ES-I3 (cell line): ENCODE measurements at regions not wholly inside any gene's neighbourhood (a gene's known extent, or its start where the extent isn't known, plus 50 kb on each side); places are given as distances from the start of the nearest gene placed in this dataset.
"Not testable (repeated sequence)": the region's sequence is repeated elsewhere in the genome, so short reads cannot be mapped to it uniquely, and the experiment has no call there.

Experiments used
- H3K36me3 ChIP-seq: 2 replicates; pipeline ENCODE4 v1.6.1; 2013; ENCODE audit warnings: mild to moderate bottlenecking, low read length, control low read depth, moderate library complexity; ENCODE audit not compliant: insufficient read depth
- H3K4me1 ChIP-seq: 2 replicates; pipeline ENCODE4 v1.6.1; 2013; ENCODE audit warnings: mild to moderate bottlenecking, control low read depth, low read length; ENCODE audit not compliant: insufficient read depth
- H3K9ac ChIP-seq: 2 replicates; pipeline ENCODE4 v1.6.1; 2013; ENCODE audit warnings: low read depth, mild to moderate bottlenecking, low read length, moderate library complexity
- H3K9me3 ChIP-seq: 2 replicates; pipeline ENCODE4 v1.6.1; 2013; ENCODE audit warnings: mild to moderate bottlenecking, low read length, moderate library complexity; ENCODE audit not compliant: control insufficient read depth, insufficient read depth

DNA sequence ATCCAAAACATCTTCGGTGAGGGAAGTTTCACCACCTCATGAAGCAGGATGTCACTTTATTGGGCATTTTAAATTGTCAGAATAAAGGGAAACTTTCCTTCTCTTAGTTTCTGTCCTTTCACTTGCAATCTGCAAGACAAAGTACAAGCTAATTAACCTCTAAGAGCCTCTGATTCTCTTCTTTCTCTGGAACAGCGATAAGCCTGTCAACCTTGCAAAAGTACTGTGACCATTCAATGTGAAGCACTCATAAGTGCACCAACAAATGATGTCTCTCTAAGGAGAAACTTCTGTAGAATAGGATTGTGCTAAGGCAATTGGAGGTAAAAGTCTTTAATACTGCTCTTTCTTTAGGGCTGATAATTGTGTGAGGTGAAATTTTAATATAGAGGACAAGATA, 1622.3 kb downstream of the CDH8 start:
- no peaks in the 10 kb centered on the region for H3K36me3 ChIP-seq
- no peaks in the 10 kb centered on the region; the same call in 1 of the 2 replicates for H3K9me3 ChIP-seq
- no peak overlapping the region for H3K9ac ChIP-seq
- H3K4me1 ChIP-seq, result peaks cover 4% of the 10 kb centered on the region; the same call in 1 of the 2 replicates

GRCh38 chr16:60407606-60408005, 1628.6 kb downstream of the CDH8 start:
- H3K9ac ChIP-seq, result no peak overlapping the region
- H3K4me1 ChIP-seq, result no peaks in the 10 kb centered on the region
- no peaks in the 10 kb centered on the region for H3K9me3 ChIP-seq
- H3K36me3 ChIP-seq, result no peaks in the 10 kb centered on the region

DNA sequence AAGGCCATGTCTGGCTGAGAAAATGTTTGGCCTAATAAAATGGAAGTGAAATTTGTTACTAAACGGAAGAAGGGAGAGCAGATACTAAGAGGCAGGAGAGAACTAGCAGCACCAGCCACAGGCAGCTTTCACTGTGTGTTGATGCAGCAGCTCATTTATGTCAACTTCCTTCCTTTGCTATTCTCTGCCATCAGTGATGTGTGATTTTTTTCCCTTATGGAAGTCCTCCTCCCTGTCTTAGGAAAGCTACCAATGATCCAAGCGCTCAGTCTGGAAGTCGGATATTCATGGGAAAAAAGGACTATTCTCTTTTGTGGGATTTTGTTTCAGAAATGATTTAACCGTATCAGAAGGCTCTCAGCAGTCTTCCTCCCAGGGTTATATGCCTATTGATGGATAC, 1629.2 kb downstream of the CDH8 start:
- Histone ChIP-seq H3K9ac (no peak overlapping the region), H3K4me1 (no peaks in the 10 kb centered on the region), H3K9me3 (no peaks in the 10 kb centered on the region), H3K36me3 (no peaks in the 10 kb centered on the region)

DNA sequence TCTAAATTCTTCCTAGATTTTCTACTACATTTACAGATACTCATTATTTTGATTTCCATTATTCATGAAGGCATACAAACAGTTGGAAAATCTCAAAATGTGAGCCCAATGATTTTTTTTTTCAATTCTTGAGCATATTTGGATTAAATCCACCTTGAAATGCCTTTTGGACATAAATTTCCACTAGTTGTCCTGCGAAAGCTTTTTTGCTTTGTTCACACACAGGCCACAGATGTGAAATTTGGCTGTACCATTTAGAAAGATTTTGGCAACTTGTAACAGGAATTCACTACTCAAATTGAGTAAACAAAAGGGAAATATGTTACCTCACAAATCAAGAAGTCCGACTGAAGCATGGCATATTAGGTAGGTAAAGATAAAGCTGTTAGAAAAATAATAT, 1631.0 kb downstream of the CDH8 start:
- Histone ChIP-seq H3K9ac (no peak overlapping the region), H3K36me3 (no peaks in the 10 kb centered on the region), H3K9me3 (no peaks in the 10 kb centered on the region), H3K4me1 (no peaks in the 10 kb centered on the region)

DNA sequence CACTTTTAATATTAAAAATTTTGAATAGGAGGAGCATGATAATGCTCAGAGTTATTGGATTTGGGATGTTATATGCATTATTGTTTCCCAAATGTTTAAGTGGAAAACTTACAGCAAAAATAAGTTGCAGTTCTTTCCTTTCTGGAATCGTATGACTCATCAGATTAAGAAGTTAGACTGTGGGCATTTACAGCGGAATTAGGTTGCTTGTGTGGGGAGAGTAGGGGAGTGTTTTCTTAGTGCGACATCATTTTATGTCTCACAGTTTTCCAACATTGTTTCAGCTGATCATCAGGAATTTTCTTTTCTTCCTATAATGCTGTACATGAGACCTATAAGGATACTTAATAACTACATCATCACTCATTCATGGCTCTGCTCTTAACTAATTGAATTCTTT, 1631.8 kb downstream of the CDH8 start:
- H3K9me3 ChIP-seq, result no peaks in the 10 kb centered on the region
- H3K4me1 ChIP-seq, result no peaks in the 10 kb centered on the region
- no peaks in the 10 kb centered on the region for H3K36me3 ChIP-seq
- H3K9ac ChIP-seq, result no peak overlapping the region

DNA sequence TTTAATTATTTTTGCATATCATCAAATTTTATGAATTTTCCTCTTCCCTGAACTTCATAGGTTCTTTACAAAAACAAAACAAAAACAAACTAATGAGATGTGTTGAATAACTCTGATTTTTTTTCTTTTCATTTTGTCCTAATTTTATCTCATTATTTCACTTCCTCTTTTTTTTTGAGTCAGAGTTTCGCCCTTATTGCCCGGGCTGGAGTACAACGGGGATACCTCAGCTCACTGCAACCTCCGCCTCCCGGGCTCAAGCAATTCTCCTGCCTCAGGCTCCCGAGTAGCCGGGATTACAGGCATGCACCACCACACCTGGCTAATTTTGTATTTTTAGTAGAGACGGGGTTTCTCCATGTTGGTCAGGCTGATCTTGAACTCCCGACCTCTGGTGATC, 1633.3 kb downstream of the CDH8 start:
- H3K36me3 ChIP-seq, H3K4me1 ChIP-seq, H3K9me3 ChIP-seq, H3K9ac ChIP-seq: not testable (repeated sequence)

- Histone ChIP-seq H3K36me3 (no peaks in the 10 kb centered on the region), H3K9me3 (no peaks in the 10 kb centered on the region), H3K9ac (no peak overlapping the region), H3K4me1 (no peaks in the 10 kb centered on the region)
Observed at GRCh38 chr16:60392380-60392779, 1643.9 kb downstream of the CDH8 start.

- peaks cover 4% of the 10 kb centered on the region; the same call in 1 of the 2 replicates for H3K36me3 ChIP-seq
- peaks cover 6% of the 10 kb centered on the region; the same call in 1 of the 2 replicates for H3K4me1 ChIP-seq
- H3K9ac ChIP-seq, result no peak overlapping the region
- H3K9me3 ChIP-seq, result no peaks in the 10 kb centered on the region
Observed at GRCh38 chr16:60371591-60371990, 1637.5 kb upstream of the GOT2 start.

DNA sequence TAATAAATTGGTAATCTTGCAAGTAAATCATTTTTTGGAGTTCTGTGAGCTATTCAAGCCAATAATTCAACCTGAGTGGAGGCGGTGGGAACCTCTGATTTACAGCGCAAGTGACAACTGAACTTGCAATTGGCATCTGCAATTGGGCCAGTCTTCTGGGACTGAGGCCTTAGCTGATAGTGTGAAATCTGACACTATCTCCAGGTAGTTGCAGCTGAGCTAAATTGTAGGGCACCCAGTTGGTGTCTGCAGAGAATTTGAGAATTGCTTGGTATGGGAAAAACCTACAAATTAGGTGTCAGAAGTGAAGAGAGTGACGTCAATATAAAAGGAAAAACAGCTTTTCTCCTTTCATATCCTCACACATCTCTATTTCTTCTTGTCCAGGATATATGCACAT, 1633.6 kb upstream of the GOT2 start:
- Histone ChIP-seq H3K36me3 (peaks cover 4% of the 10 kb centered on the region; the same call in 1 of the 2 replicates), H3K4me1 (peaks cover 6% of the 10 kb centered on the region; the same call in 1 of the 2 replicates), H3K9me3 (no peaks in the 10 kb centered on the region), H3K9ac (no peak overlapping the region)

DNA sequence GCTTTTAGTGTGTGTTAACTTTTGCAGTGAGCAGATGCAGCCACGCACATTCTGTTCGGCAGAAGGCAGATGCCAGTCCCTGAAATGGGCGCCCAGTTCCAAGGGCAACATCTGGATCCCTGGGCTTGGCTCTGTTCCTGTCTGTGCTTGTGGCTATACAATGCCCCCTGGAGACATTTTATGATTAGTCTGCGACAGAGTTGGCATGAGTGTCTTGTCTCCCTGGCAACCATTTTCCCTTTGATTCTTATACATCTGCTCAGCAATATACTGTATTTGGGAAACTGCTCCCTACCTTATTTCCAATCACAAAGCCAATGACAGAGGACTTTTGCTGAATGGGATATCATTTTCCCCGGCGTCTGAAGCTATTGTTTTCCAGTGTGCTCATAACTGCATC, 1629.5 kb upstream of the GOT2 start:
- Histone ChIP-seq H3K36me3 (no peaks in the 10 kb centered on the region), H3K9me3 (no peaks in the 10 kb centered on the region), H3K4me1 (no peaks in the 10 kb centered on the region), H3K9ac (no peak overlapping the region)

DNA sequence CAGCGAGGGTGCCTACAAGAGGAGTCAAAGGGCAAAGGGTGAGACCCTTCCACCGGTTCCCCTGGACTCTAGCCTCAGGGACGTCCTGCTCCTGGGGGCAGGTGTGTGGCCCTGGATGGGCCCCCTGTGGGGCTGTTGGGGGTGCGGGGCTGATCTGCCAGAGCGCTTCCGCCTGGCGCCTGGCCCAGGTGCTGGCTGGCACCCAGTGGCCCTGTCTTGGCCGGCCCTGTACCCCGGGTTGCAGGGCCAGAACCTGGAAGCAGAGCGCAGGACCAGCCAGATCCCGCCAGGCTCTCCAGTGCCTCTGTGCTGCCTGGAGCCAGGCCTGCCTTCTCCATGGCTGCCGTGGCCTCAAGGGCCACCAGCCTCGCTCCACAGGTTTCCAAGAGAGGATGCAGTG, 1625.8 kb upstream of the GOT2 start:
- not testable (repeated sequence) for H3K9me3 ChIP-seq, H3K4me1 ChIP-seq, H3K9ac ChIP-seq, H3K36me3 ChIP-seq

- not testable (repeated sequence) for H3K9ac ChIP-seq, H3K4me1 ChIP-seq, H3K9me3 ChIP-seq, H3K36me3 ChIP-seq
Observed at GRCh38 chr16:60359412-60359811, 1625.3 kb upstream of the GOT2 start.

DNA sequence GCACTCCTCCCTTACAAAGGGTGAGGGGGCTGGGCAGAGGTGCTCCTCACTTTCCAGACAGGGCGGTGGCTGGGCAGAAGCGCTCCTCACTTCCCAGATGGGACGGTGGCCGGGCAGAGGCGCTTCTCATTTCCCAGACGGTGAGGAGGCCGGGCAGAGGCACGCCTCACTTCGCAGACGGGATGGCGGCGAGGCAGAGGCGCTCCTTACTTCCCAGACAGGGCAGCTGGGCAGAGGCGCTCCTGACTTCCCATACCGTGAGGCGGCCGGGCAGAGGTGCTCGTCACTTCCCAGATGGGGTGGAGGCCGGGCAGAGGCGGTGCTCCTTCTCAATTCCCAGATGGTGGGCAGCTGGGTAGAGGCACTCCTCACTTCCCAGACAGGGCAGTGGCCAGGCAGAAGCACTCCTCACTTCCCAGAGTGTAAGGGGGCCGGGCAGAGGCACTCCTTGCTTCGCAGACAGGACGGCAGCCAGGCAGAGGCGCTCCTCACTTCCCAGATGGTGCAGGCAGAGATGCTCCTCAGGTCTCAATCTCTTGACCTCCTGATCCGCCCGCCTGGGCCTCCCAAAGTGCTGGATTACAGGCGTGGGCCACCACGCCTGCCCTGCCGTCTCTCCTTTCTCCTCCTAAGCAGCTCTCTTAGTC, 1623.9 kb upstream of the GOT2 start:
- H3K9me3 ChIP-seq, H3K36me3 ChIP-seq, H3K4me1 ChIP-seq, H3K9ac ChIP-seq: not testable (repeated sequence)

GRCh38 chr16:60346256-60346655, 1612.1 kb upstream of the GOT2 start:
- Histone ChIP-seq H3K9me3 (no peaks in the 10 kb centered on the region), H3K36me3 (no peaks in the 10 kb centered on the region), H3K9ac (no peak overlapping the region), H3K4me1 (no peaks in the 10 kb centered on the region)

- Histone ChIP-seq H3K36me3 (no peaks in the 10 kb centered on the region), H3K9ac (no peak overlapping the region), H3K4me1 (no peaks in the 10 kb centered on the region), H3K9me3 (no peaks in the 10 kb centered on the region)
Observed at GRCh38 chr16:60337671-60338070, 1603.6 kb upstream of the GOT2 start.

GRCh38 chr16:60331168-60331567, 1597.1 kb upstream of the GOT2 start:
- H3K36me3 ChIP-seq, result no peaks in the 10 kb centered on the region
- no peaks in the 10 kb centered on the region for H3K4me1 ChIP-seq
- no peaks in the 10 kb centered on the region for H3K9me3 ChIP-seq
- H3K9ac ChIP-seq, result no peak overlapping the region
